A673 (cell line): ENCODE measurements at regions not wholly inside any gene's neighbourhood (a gene's known extent, or its start where the extent isn't known, plus 50 kb on each side); places are given as distances from the start of the nearest gene placed in this dataset.

Source experiments
- EZH2 ChIP-seq: fragments of 200-600 bp; sonication (generic); IDR thresholded peaks from 2 replicates; pipeline ENCODE4 v1.6.1; 2017; ENCODE audit warnings: borderline replicate concordance, low read depth, mild to moderate bottlenecking, mixed read lengths, antibody characterized with exemption, low read length; ENCODE audit not compliant: poor library complexity, severe bottlenecking
- TF ChIP-seq, protein P1 (sequence below): fragments of 300-800, 200-600 bp; sonication (generic); conservative IDR thresholded peaks from 2 replicates; pipeline ENCODE4 v1.5.1; 2017; ENCODE audit warnings: low read depth, mild to moderate bottlenecking, antibody characterized with exemption, low read length, moderate library complexity, mixed read lengths

DNA sequence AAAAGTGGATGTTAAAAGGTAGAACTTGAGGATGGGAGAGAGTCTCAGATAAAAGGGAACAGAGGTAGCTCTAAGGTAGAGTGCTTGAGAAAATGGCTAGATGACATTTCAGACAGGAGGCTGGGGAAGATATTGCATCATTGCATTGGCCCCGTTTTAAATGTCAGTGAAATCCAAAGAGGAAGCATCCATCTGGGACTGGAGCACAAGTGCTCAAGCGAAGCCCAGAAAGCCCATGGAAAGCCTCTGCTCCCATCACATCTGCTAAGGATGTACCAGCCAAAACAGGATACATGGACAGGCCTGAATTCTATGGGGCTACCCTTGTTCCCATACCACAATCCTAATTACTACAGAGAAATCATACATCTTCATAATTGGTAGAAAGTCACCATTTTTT lies 581.5 kb upstream of the TMEM132C start:
- TF ChIP-seq, protein P1, sequence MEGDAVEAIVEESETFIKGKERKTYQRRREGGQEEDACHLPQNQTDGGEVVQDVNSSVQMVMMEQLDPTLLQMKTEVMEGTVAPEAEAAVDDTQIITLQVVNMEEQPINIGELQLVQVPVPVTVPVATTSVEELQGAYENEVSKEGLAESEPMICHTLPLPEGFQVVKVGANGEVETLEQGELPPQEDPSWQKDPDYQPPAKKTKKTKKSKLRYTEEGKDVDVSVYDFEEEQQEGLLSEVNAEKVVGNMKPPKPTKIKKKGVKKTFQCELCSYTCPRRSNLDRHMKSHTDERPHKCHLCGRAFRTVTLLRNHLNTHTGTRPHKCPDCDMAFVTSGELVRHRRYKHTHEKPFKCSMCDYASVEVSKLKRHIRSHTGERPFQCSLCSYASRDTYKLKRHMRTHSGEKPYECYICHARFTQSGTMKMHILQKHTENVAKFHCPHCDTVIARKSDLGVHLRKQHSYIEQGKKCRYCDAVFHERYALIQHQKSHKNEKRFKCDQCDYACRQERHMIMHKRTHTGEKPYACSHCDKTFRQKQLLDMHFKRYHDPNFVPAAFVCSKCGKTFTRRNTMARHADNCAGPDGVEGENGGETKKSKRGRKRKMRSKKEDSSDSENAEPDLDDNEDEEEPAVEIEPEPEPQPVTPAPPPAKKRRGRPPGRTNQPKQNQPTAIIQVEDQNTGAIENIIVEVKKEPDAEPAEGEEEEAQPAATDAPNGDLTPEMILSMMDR, result no peak
- no peak for TF ChIP-seq EZH2
